ENCODE measurements at regions not wholly inside any gene's neighbourhood (a gene's known extent, or its start where the extent isn't known, plus 50 kb on each side); places are given as distances from the start of the nearest gene placed in this dataset.
A peak's percentile ranks its signal among the peaks of the same experiment; 100 is the strongest.
"Not testable (repeated sequence)": the region's sequence is repeated elsewhere in the genome, so short reads cannot be mapped to it uniquely, and the experiment has no call there.

GRCh38 chr12:9449181-9449580 lies 158.5 kb downstream of the KLRB1 start:
- peak overlapping the region in 1 of 2 donors; percentile 81 for H3K4me3 ChIP-seq (ENCODE audit: low read length in 2 of 2)
- DNase-seq (ENCODE audit: low spot score): no peak
- no peak overlapping the region for H3K23ac ChIP-seq (ENCODE audit: low read depth, low read length, poor library complexity)
- H3K27ac ChIP-seq (replicated peaks; ENCODE audit: low read length): no peak overlapping the region
- H4K8ac ChIP-seq (ENCODE audit: low read depth, low read length): no peak overlapping the region
- no peak overlapping the region for H3K18ac ChIP-seq (ENCODE audit: low read length)
- no peak overlapping the region for H2BK120ac ChIP-seq (ENCODE audit: low read depth, low read length)
- no peak overlapping the region for H2AK5ac ChIP-seq (ENCODE audit: low read depth, low read length)
- no peak overlapping the region for H3K4ac ChIP-seq (ENCODE audit: low read length)
- H2AFZ ChIP-seq (ENCODE audit: low read length): peak overlapping the region; percentile 68
- no peaks in the 10 kb centered on the region for H3K27me3 ChIP-seq (ENCODE audit: control insufficient read depth in 3 of 3, insufficient read depth in 3 of 3, low read depth in 1 of 3, low read length in 3 of 3)
- H3K14ac ChIP-seq (ENCODE audit: low read length): no peak overlapping the region
- H3K36me3 ChIP-seq (replicated peaks in 1 of 2; ENCODE audit: control insufficient read depth in 2 of 2, insufficient read depth in 2 of 2, low read length in 2 of 2): no peaks in the 10 kb centered on the region
- no peaks in the 10 kb centered on the region for H3K79me1 ChIP-seq (ENCODE audit: low read depth, low read length)
- no peak overlapping the region for H2BK12ac ChIP-seq (ENCODE audit: low read length)
- no peak overlapping the region for H3K9ac ChIP-seq (ENCODE audit: low read depth, low read length, poor library complexity)
- no peak overlapping the region for H2BK5ac ChIP-seq (ENCODE audit: low read length)
- H3K4me2 ChIP-seq (ENCODE audit: insufficient read depth, low read length, poor library complexity, severe bottlenecking): no peak overlapping the region
- no peak overlapping the region for H4K91ac ChIP-seq (ENCODE audit: low read depth, low read length, poor library complexity)
- WGBS, 2 donors (ENCODE audit: extremely low coverage in 2 of 2, insufficient read length in 2 of 2, insufficient replicate concordance in 1 of 2): no CpG with 5 or more reads among the region's 6 CpGs
- no peaks in the 10 kb centered on the region for H3K9me3 ChIP-seq (replicated peaks in 1 of 2; ENCODE audit: control insufficient read depth in 2 of 2, insufficient read depth in 1 of 2, low read depth in 1 of 2, low read length in 2 of 2)
- peaks cover 0 to 2% of the 10 kb centered on the region in 2 donors for H3K4me1 ChIP-seq (ENCODE audit: control insufficient read depth in 2 of 2, insufficient read depth in 1 of 2, low read depth in 1 of 2, low read length in 2 of 2)
- no peak overlapping the region for H2BK15ac ChIP-seq (ENCODE audit: low read length)

DNA sequence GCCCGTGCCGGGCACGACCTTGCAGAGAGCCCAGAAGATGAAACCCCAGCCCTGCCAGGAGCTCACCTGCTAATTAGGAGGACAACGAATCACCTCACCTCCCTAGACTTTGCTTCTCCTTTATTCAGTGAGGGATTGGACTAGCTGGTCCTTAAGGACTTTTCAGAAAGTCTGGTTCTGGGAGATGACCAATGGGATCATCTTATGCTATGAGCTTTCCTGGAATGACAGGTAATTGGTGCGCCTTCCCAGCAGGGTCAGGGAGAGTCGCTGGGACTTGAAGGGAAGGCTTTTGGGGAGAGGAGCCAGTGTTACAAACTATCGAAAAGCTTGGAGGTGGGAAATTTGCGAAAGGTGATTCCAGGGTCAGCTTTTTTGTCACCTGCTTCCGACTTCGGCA lies 159.1 kb downstream of the KLRB1 start:
- not testable (repeated sequence) for H3K27me3 ChIP-seq (ENCODE audit: control insufficient read depth in 3 of 3, insufficient read depth in 3 of 3, low read depth in 1 of 3, low read length in 3 of 3); H3K27ac ChIP-seq (replicated peaks; ENCODE audit: low read length); H2BK12ac ChIP-seq (ENCODE audit: low read length); H3K36me3 ChIP-seq (replicated peaks in 1 of 2; ENCODE audit: control insufficient read depth in 2 of 2, insufficient read depth in 2 of 2, low read length in 2 of 2); DNase-seq (ENCODE audit: low spot score); H4K8ac ChIP-seq (ENCODE audit: low read depth, low read length); H3K18ac ChIP-seq (ENCODE audit: low read length); H2BK15ac ChIP-seq (ENCODE audit: low read length); H3K9ac ChIP-seq (ENCODE audit: low read depth, low read length, poor library complexity); H3K4me1 ChIP-seq (ENCODE audit: control insufficient read depth in 2 of 2, insufficient read depth in 1 of 2, low read depth in 1 of 2, low read length in 2 of 2); H2BK5ac ChIP-seq (ENCODE audit: low read length); H3K79me1 ChIP-seq (ENCODE audit: low read depth, low read length); H3K9me3 ChIP-seq (replicated peaks in 1 of 2; ENCODE audit: control insufficient read depth in 2 of 2, insufficient read depth in 1 of 2, low read depth in 1 of 2, low read length in 2 of 2); H3K23ac ChIP-seq (ENCODE audit: low read depth, low read length, poor library complexity); H4K91ac ChIP-seq (ENCODE audit: low read depth, low read length, poor library complexity); H2BK120ac ChIP-seq (ENCODE audit: low read depth, low read length); H2AK5ac ChIP-seq (ENCODE audit: low read depth, low read length); H3K4ac ChIP-seq (ENCODE audit: low read length); H3K14ac ChIP-seq (ENCODE audit: low read length)
- Histone ChIP-seq H2AFZ (ENCODE audit: low read length) (peak overlapping the region; percentile 98), H3K4me2 (ENCODE audit: insufficient read depth, low read length, poor library complexity, severe bottlenecking) (peak overlapping the region; percentile 48), H3K4me3 (ENCODE audit: low read length in 2 of 2) (peak overlapping the region; percentile 81 to 82)
- WGBS, 2 donors (ENCODE audit: extremely low coverage in 2 of 2, insufficient read length in 2 of 2, insufficient replicate concordance in 1 of 2): no CpG with 5 or more reads among the region's 10 CpGs

- H3K27me3 ChIP-seq (ENCODE audit: control insufficient read depth in 3 of 3, insufficient read depth in 3 of 3, low read depth in 1 of 3, low read length in 3 of 3); H3K4me1 ChIP-seq (ENCODE audit: control insufficient read depth in 2 of 2, insufficient read depth in 1 of 2, low read depth in 1 of 2, low read length in 2 of 2); H2BK12ac ChIP-seq (ENCODE audit: low read length); H3K36me3 ChIP-seq (replicated peaks in 1 of 2; ENCODE audit: control insufficient read depth in 2 of 2, insufficient read depth in 2 of 2, low read length in 2 of 2); H4K91ac ChIP-seq (ENCODE audit: low read depth, low read length, poor library complexity); H3K4ac ChIP-seq (ENCODE audit: low read length); H2BK5ac ChIP-seq (ENCODE audit: low read length); H3K9me3 ChIP-seq (replicated peaks in 1 of 2; ENCODE audit: control insufficient read depth in 2 of 2, insufficient read depth in 1 of 2, low read depth in 1 of 2, low read length in 2 of 2); H2BK15ac ChIP-seq (ENCODE audit: low read length); H3K79me1 ChIP-seq (ENCODE audit: low read depth, low read length); H3K23ac ChIP-seq (ENCODE audit: low read depth, low read length, poor library complexity); H4K8ac ChIP-seq (ENCODE audit: low read depth, low read length); H2BK120ac ChIP-seq (ENCODE audit: low read depth, low read length); H3K14ac ChIP-seq (ENCODE audit: low read length); H2AK5ac ChIP-seq (ENCODE audit: low read depth, low read length): not testable (repeated sequence)
- Histone ChIP-seq H3K9ac (ENCODE audit: low read depth, low read length, poor library complexity) (peak overlapping the region; percentile 60), H2AFZ (ENCODE audit: low read length) (peak overlapping the region; percentile 98), H3K27ac (replicated peaks; ENCODE audit: low read length) (peak overlapping the region; percentile 80), H3K4me3 (ENCODE audit: low read length in 2 of 2) (peak overlapping the region; percentile 81 to 82), H3K18ac (ENCODE audit: low read length) (peak overlapping the region; percentile 71), H3K4me2 (ENCODE audit: insufficient read depth, low read length, poor library complexity, severe bottlenecking) (peak overlapping the region; percentile 48)
- DNase-seq (ENCODE audit: low spot score): peak; percentile 82
- no CpG with 5 or more reads among the region's 61 CpGs for WGBS, 2 donors (ENCODE audit: extremely low coverage in 2 of 2, insufficient read length in 2 of 2, insufficient replicate concordance in 1 of 2)
Measured at GRCh38 chr12:9447791-9448614, 159.7 kb downstream of the KLRB1 start.

DNA sequence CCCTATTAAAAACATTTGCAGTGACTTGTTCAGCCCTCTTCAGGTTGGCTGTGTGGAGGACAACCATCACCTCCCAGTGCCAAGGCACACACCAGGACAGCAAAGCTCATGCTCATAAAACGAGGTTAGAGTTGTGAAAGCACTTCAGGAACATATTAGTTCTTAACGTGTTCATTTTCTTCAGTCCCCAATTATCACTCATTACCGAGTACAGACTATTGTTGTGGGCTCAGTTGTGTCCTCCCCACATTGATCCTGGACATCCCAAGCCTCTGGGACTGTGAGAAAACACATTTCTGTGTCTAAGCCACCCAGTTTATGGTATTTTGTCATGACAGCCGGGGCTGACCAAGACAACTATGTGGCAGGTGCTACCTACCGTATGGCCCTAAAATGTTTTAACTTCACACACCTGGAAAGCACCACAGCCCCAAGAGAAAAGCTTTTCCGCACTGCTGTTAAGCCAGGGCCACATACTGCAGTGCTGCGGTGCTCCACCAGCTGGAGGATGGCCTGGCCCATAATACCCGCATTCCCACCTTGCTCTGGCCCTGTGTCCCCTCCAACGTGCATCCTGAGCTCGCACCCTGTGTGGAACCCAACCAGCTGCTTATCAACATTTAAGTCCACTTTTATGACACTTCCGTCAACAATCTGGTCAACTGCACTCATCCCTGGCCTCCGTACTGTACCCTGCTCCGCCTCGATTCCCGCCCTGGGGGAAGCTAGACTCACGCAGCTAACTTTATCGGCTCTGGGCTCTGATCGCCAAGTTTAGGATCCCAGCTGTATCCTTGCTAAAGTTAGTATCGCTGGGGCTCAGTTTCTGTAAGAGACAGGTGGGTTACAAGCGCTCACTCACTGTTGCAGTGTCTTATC lies 160.6 kb downstream of the KLRB1 start:
- H2BK15ac ChIP-seq (ENCODE audit: low read length); H3K79me1 ChIP-seq (ENCODE audit: low read depth, low read length); H3K4me1 ChIP-seq (ENCODE audit: control insufficient read depth in 2 of 2, insufficient read depth in 1 of 2, low read depth in 1 of 2, low read length in 2 of 2); H2BK120ac ChIP-seq (ENCODE audit: low read depth, low read length); H4K91ac ChIP-seq (ENCODE audit: low read depth, low read length, poor library complexity); H2AK5ac ChIP-seq (ENCODE audit: low read depth, low read length); H2BK12ac ChIP-seq (ENCODE audit: low read length); H3K9ac ChIP-seq (ENCODE audit: low read depth, low read length, poor library complexity); H4K8ac ChIP-seq (ENCODE audit: low read depth, low read length); H3K23ac ChIP-seq (ENCODE audit: low read depth, low read length, poor library complexity); H2BK5ac ChIP-seq (ENCODE audit: low read length); H3K27me3 ChIP-seq (ENCODE audit: control insufficient read depth in 3 of 3, insufficient read depth in 3 of 3, low read depth in 1 of 3, low read length in 3 of 3); H3K14ac ChIP-seq (ENCODE audit: low read length); H3K9me3 ChIP-seq (replicated peaks in 1 of 2; ENCODE audit: control insufficient read depth in 2 of 2, insufficient read depth in 1 of 2, low read depth in 1 of 2, low read length in 2 of 2); H3K18ac ChIP-seq (ENCODE audit: low read length); DNase-seq (ENCODE audit: low spot score); H3K36me3 ChIP-seq (replicated peaks in 1 of 2; ENCODE audit: control insufficient read depth in 2 of 2, insufficient read depth in 2 of 2, low read length in 2 of 2); H3K4ac ChIP-seq (ENCODE audit: low read length); H3K27ac ChIP-seq (replicated peaks; ENCODE audit: low read length): not testable (repeated sequence)
- Histone ChIP-seq H3K4me2 (ENCODE audit: insufficient read depth, low read length, poor library complexity, severe bottlenecking) (peak overlapping the region; percentile 49), H3K4me3 (ENCODE audit: low read length in 2 of 2) (peak overlapping the region; percentile 81 to 82), H2AFZ (ENCODE audit: low read length) (peak overlapping the region; percentile 98)
- no CpG with 5 or more reads among the region's 20 CpGs for WGBS, 2 donors (ENCODE audit: extremely low coverage in 2 of 2, insufficient read length in 2 of 2, insufficient replicate concordance in 1 of 2)
